ENCODE measurements at regions not wholly inside any gene's neighbourhood (a gene's known extent, or its start where the extent isn't known, plus 50 kb on each side); places are given as distances from the start of the nearest gene placed in this dataset.
A peak's percentile ranks its signal among the peaks of the same experiment; 100 is the strongest.
"Not testable (repeated sequence)": the region's sequence is repeated elsewhere in the genome, so short reads cannot be mapped to it uniquely, and the experiment has no call there.

DNA sequence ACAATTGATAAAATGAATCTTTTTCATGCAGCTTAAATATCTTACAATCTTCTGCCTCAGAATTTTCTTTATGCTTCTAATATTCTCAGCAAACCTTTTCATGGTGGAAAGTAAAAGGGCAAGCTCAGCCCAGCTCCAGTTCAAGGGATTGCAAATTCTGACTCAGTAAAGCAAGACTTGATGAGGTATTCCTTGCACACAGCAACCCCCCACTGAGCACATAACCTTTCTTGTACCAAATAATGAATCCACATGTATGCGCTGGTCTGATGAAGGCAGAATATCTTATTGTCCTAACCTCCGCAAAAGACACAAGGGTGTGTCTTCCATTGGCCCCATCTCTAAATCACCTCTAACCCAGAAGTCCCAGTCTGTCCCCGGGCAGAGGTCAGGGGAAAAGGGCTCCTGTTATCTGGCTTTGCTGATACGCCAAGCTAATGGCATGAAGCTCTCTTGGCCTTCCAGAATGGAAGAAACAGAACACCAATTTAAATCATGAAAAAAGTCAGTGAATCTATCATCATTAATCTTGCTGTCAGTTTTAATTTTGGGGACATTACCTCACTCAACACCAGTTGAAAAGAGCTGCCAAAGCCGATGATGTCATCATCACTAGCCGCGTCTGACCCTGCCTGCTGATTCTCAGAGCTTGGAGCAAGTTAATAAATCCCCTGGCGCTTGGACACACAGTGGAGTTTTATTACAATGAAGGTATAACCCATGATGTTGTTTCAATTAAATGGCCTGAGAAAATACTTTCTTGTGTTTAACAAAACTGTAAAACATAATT is 592.5 kb upstream of the CLINT1 start:
- H3K9me3 ChIP-seq (ENCODE audit: control insufficient read depth, low read length, poor library complexity, severe bottlenecking): no peaks in the 10 kb centered on the region
- Mint-ChIP-seq H3K36me3 (ENCODE audit: low read depth) (no peaks in the 10 kb centered on the region), H3K27ac (no peak overlapping the region), H3K4me1 (no peaks in the 10 kb centered on the region), H3K27me3 (peaks cover 34% of the 10 kb centered on the region), H3K4me3 (no peak overlapping the region)
- no peak for ATAC-seq
- no peak for DNase-seq

DNA sequence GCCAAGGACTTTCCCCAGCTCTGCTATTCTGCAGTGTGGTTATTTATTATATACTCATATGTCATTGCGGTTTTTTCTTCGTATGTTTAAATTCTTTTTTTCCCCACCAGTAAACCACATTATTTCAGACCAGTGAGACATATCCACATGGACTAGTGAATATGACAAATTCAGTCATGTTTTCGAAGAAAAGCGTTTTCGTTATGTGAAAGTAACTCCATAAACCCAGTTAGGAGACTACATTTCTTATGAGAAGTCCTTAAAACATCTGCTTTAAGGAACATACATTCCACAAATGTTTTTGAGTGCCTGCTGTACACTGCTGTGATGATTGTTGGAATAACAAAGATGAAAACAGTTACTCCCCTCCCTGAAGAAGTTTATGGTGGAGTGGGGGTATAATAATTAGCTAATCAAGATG is 591.8 kb upstream of the CLINT1 start:
- DNase-seq: no peak
- Mint-ChIP-seq H3K27ac (no peak overlapping the region), H3K27me3 (peaks cover 34% of the 10 kb centered on the region), H3K36me3 (ENCODE audit: low read depth) (peaks cover 1% of the 10 kb centered on the region), H3K4me1 (no peaks in the 10 kb centered on the region), H3K4me3 (no peak overlapping the region)
- ATAC-seq: no peak
- no peaks in the 10 kb centered on the region for H3K9me3 ChIP-seq (ENCODE audit: control insufficient read depth, low read length, poor library complexity, severe bottlenecking)

DNA sequence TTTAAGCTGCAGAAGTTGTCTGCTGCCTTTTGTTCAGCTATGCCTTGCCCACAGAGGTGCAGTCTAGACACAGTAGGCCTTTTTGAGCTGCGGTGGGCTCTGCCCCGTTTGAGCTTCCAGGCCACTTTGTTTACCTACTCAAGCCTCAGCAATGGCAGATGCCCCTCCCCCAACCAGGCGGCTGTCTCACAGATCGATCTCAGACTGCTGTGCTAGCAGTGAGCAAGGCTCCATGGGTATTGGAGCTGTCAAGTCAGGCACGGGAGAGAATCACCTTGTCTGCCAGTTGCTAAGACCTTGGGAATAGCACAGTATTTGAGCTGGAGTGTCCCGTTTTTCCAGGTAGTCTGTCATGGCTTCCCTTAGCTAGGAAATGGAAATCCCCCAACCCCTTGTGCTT is 587.8 kb upstream of the CLINT1 start:
- peaks cover 21% of the 10 kb centered on the region for H3K27me3 Mint-ChIP-seq
- H3K9me3 ChIP-seq (ENCODE audit: control insufficient read depth, low read length, poor library complexity, severe bottlenecking); ATAC-seq; H3K36me3 Mint-ChIP-seq (ENCODE audit: low read depth); H3K4me1 Mint-ChIP-seq; H3K27ac Mint-ChIP-seq; H3K4me3 Mint-ChIP-seq; DNase-seq: not testable (repeated sequence)

DNA sequence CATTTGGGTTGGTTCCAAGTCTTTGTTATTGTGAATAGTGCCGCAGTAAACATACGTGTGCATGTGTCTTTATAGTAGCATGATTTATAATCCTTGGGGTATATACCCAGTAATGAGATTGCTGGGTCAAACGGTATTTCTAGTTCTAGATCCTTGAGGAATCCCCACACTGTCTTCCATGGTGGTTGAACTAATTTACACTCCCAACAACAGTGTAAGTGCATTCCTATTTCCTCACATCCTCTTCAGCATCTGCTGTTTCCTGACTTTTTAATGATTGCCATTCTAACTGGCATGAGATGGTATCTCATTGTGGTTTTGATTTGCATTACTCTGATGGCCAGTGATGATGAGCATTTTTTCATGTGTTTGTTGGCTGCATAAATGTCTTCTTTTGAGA is 580.3 kb upstream of the CLINT1 start:
- H3K4me3 Mint-ChIP-seq; H3K27me3 Mint-ChIP-seq; DNase-seq; H3K9me3 ChIP-seq (ENCODE audit: control insufficient read depth, low read length, poor library complexity, severe bottlenecking); H3K36me3 Mint-ChIP-seq (ENCODE audit: low read depth); ATAC-seq; H3K27ac Mint-ChIP-seq: not testable (repeated sequence)
- H3K4me1 Mint-ChIP-seq: peaks cover 15% of the 10 kb centered on the region

DNA sequence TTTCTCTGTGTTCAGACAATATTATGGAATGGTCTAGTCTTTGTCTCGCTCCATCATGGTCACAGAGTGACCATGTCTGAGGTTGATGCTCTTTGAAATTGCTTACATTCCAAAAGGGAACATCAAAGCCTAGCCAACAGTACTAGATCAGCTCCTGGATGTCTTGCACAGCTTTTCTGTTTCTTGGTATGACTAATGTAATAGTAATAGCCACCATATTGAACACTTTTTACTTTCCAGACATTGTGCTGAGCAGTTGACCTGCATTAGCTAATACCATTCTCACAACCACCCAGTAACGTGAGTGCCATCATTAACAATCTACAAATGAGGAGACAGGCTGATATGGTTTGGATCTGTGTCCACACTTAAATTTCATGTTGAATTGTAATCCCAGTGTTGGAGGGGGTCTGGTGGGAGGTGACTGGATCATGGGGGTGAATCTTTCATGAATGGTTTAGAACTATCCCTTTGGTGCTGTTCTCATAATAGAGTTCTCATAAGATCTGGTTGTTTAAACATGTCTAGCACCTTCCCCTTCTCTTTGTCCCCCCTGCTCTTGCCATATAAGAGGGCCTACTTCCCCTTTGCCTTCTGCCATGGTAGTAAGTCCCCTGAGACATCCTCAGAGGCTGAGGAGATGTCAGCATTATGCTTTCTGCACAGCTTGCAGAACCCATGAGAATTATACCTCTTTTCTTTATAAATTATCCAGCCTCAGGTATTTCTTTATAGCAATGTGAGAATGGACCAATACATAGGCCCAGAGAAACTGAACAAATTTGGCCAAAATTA is 577.5 kb upstream of the CLINT1 start:
- peak overlapping the region; percentile 84 for H3K4me3 Mint-ChIP-seq
- H3K4me1 Mint-ChIP-seq: peaks cover 18% of the 10 kb centered on the region
- ATAC-seq: no peak

DNA sequence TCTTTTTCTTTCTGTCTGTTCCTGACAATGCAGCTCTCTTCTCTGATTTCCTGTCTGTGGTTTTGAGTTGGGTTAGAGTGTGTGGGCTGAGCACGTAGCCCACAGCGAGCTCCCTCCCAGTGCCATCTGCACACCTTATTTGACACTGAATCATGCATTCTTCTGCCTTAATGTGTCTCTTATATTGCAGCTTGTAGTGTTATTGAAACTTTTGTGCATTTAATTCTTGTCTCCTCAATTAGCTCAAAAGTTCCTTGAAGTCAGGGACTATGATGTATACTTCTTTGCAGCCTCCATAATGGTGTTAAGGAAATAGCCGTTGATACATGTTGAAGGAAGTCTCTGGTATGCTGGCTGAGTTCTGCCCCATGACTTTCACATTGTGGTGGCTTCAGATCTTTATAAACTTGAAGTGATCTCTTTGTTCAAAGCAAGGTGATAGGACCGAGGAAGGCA is 576.2 kb upstream of the CLINT1 start:
- H3K27me3 Mint-ChIP-seq: no peaks in the 10 kb centered on the region
- peak overlapping the region; percentile 60 for H3K27ac Mint-ChIP-seq
- no peaks in the 10 kb centered on the region for H3K9me3 ChIP-seq (ENCODE audit: control insufficient read depth, low read length, poor library complexity, severe bottlenecking)
- H3K4me1 Mint-ChIP-seq: peaks cover 18% of the 10 kb centered on the region
- no peaks in the 10 kb centered on the region for H3K36me3 Mint-ChIP-seq (ENCODE audit: low read depth)
- peak overlapping the region; percentile 84 for H3K4me3 Mint-ChIP-seq
- ATAC-seq (peak; percentile 70), DNase-seq (no peak)

More for the DNA sequence above, 577.5 kb upstream of the CLINT1 start:
- Mint-ChIP-seq H3K27me3 (no peaks in the 10 kb centered on the region), H3K27ac (peak overlapping the region; percentile 60), H3K36me3 (ENCODE audit: low read depth) (no peaks in the 10 kb centered on the region)
- no peak for DNase-seq
- H3K9me3 ChIP-seq (ENCODE audit: control insufficient read depth, low read length, poor library complexity, severe bottlenecking): no peaks in the 10 kb centered on the region

DNA sequence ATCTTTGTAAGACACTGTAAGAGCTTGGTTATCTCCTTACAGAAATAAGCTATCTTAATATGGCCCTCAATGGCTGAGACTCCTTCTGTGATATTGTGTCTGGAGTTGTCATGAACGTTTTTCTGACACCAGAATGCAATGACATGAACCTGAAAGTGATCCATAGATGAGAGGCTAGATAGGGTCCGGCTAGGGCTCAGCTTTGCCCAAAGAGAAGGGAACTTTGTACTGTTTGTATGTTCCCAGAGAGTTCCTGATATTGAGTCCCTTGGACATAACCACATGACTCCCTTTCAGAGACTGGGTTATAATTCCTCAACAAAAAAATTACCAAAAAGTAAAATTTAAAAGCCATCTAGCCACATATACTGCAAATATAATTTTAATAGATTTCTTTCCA is 575.8 kb upstream of the CLINT1 start:
- peaks cover 18% of the 10 kb centered on the region for H3K4me1 Mint-ChIP-seq
- H3K4me3 Mint-ChIP-seq: no peak overlapping the region
- DNase-seq: no peak
- no peaks in the 10 kb centered on the region for H3K9me3 ChIP-seq (ENCODE audit: control insufficient read depth, low read length, poor library complexity, severe bottlenecking)
- peak overlapping the region; percentile 60 for H3K27ac Mint-ChIP-seq
- ATAC-seq: no peak
- no peaks in the 10 kb centered on the region for H3K27me3 Mint-ChIP-seq
- H3K36me3 Mint-ChIP-seq (ENCODE audit: low read depth): no peaks in the 10 kb centered on the region

DNA sequence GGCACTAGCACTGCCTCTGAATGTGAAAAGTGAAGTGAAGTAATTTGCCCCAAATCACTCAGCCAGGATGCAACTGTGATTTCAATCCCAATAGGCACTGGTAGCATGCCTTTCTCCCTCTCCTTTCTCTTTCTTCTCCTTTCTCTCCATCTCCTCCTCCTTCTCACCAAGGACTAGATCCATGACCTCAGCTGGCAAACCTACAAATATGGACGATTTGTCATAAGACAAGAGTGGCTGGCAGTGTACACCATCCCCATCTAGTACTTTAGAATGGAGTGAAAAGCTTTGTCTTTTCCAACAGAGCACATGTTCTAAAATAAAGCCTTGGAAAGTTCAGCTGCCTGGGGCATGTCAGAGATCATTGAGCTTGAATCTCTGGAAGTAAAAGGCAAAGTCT is 574.7 kb upstream of the CLINT1 start:
- H3K9me3 ChIP-seq (ENCODE audit: control insufficient read depth, low read length, poor library complexity, severe bottlenecking): no peaks in the 10 kb centered on the region
- Mint-ChIP-seq H3K4me3 (no peak overlapping the region), H3K27me3 (no peaks in the 10 kb centered on the region), H3K4me1 (peaks cover 18% of the 10 kb centered on the region), H3K27ac (no peak overlapping the region), H3K36me3 (ENCODE audit: low read depth) (no peaks in the 10 kb centered on the region)
- ATAC-seq (no peak), DNase-seq (no peak)

DNA sequence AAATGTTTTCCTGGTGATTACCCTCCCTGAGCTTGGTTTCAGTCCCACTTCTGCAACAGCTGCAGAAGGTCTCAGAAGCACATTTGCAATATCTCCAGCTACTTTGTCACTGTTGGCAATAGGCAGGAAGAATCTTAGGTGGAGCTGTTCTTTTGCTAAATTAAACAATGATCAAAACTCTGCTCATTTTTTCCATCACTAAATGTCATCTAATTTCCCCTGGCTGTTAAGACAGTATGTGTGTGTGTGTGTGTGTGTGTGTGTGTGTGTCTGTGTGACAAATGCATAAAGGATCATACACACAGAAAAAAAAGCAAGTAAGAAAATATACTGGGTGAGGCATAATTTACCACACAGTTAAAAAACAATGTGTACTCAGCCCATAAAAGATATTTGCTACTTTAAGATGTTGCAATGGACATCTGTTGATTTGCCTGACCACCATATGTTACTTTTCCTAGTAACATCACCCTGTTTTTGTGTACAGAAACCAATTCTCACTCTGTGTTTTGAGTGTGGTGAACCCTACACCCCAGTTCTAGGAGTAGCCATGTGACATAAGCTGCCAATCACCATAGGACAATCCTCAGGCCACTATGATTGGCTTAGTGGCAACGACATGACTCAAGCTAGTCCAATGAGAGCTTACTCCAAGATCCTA is 572.6 kb upstream of the CLINT1 start:
- H3K36me3 Mint-ChIP-seq (ENCODE audit: low read depth): no peaks in the 10 kb centered on the region
- peaks cover 16% of the 10 kb centered on the region for H3K4me1 Mint-ChIP-seq
- no peaks in the 10 kb centered on the region for H3K27me3 Mint-ChIP-seq
- no peaks in the 10 kb centered on the region for H3K9me3 ChIP-seq (ENCODE audit: control insufficient read depth, low read length, poor library complexity, severe bottlenecking)
- no peak overlapping the region for H3K27ac Mint-ChIP-seq
- no peak overlapping the region for H3K4me3 Mint-ChIP-seq
- ATAC-seq: no peak
- DNase-seq: no peak

DNA sequence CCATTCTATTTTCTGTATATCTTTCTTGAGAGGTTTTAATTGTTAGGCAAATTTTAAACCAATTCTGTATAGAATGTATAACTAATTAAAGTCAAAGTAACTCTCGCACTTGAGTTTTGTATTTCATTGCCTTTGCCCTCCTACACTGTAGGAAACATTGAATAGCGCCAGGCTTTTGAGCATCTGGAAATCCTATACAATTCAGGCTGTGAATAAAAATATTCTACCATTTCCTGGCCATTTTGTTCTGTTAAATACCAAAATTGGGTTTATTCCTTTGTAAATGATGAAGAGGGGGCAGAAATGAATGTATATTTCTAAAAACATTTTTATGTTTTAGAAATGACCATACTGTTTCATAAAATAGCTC is 571.8 kb upstream of the CLINT1 start:
- Mint-ChIP-seq H3K4me1 (peaks cover 10% of the 10 kb centered on the region), H3K4me3 (no peak overlapping the region), H3K27me3 (no peaks in the 10 kb centered on the region), H3K36me3 (ENCODE audit: low read depth) (no peaks in the 10 kb centered on the region), H3K27ac (no peak overlapping the region)
- no peak for DNase-seq
- no peak for ATAC-seq
- H3K9me3 ChIP-seq (ENCODE audit: control insufficient read depth, low read length, poor library complexity, severe bottlenecking): no peaks in the 10 kb centered on the region

DNA sequence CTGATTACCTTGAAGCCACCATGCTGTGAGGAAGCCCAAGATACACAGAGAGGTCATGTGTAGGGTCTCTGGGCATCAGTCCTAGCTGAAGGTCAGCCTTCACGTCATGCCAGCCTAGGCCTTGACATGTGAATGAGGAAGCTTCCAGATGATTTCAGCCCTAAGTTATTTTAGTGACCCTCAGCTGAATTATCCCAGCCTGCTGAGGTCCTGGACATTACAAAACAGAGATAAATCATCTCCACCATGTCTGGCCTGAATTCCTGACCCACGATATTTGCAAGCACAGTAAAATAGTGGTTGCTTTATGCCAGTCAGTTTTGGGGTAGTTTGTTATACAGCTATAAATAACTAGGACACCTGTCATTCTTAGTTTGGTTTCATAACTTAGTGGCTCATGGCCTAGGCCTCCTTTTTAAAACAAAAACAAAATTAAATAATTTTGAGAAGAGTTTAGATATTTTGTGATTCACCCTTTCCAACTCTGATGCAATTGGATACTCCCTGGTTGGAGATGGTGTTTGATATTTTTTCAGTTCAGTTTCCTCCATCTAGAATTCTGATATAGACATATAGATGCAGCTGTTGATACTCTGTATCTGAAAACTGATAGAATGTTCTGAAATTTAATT is 571.3 kb upstream of the CLINT1 start:
- no peak for ATAC-seq
- no peak overlapping the region for H3K4me3 Mint-ChIP-seq
- H3K9me3 ChIP-seq (ENCODE audit: control insufficient read depth, low read length, poor library complexity, severe bottlenecking): no peaks in the 10 kb centered on the region
- no peak overlapping the region for H3K27ac Mint-ChIP-seq
- peaks cover 6% of the 10 kb centered on the region for H3K4me1 Mint-ChIP-seq
- no peak for DNase-seq
- H3K27me3 Mint-ChIP-seq: no peaks in the 10 kb centered on the region
- no peaks in the 10 kb centered on the region for H3K36me3 Mint-ChIP-seq (ENCODE audit: low read depth)

DNA sequence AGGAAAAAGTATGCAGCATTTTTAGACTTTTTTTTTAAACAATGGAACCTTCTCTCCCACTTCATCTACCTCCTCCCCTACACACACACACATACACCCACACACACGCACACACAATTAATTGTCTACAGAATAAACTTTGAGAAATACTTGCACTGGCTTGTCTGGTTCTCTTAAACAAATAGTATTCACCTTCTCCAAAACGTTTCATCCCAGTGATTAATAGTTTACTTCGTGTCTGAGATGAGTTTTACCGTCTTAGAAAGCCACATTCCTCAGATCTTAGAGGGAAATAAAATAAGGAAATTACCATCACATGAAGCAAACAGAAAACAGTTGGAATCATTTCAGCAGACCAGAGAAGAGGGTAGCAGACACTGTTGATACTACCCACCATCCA is 570.6 kb upstream of the CLINT1 start:
- DNase-seq (no peak), ATAC-seq (no peak)
- no peak overlapping the region for H3K27ac Mint-ChIP-seq
- no peaks in the 10 kb centered on the region for H3K9me3 ChIP-seq (ENCODE audit: control insufficient read depth, low read length, poor library complexity, severe bottlenecking)
- H3K36me3 Mint-ChIP-seq (ENCODE audit: low read depth): no peaks in the 10 kb centered on the region
- H3K4me3 Mint-ChIP-seq: no peak overlapping the region
- no peaks in the 10 kb centered on the region for H3K27me3 Mint-ChIP-seq
- peaks cover 3% of the 10 kb centered on the region for H3K4me1 Mint-ChIP-seq

DNA sequence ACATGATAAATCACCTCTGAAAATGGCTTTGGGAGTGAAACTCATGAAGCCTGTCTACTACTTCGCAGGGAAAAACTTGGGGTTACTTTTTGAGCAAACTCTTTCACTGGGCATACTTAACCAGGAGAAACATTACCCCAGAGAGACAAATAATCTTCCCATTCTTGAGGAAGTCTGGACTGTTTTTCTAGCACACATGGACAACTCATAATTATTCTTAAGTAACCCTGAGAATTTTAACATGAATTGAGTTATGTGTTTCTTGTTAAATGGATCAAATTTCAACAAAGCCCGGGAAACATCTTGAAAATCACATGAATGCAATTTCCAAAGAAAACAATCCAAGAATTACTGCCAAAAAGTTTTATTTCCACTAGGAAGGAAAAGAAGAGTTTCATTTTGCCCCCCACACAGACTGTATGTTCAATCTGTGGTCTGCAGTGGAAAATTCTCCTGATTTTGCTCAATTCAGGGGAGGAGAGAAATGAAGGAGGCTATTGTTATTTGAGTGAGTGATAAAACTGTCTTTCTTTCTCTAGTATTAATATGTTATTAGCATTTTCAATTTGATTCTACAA is 564.8 kb upstream of the CLINT1 start:
- Mint-ChIP-seq H3K36me3 (ENCODE audit: low read depth) (no peaks in the 10 kb centered on the region), H3K27me3 (peaks cover 5% of the 10 kb centered on the region), H3K27ac (no peak overlapping the region), H3K4me1 (no peaks in the 10 kb centered on the region), H3K4me3 (no peak overlapping the region)
- no peaks in the 10 kb centered on the region for H3K9me3 ChIP-seq (ENCODE audit: control insufficient read depth, low read length, poor library complexity, severe bottlenecking)
- no peak for DNase-seq
- no peak for ATAC-seq
